BLaER1 (cell line): ENCODE measurements at regions not wholly inside any gene's neighbourhood (a gene's known extent, or its start where the extent isn't known, plus 50 kb on each side); places are given as distances from the start of the nearest gene placed in this dataset.

Experiments
- H3K27ac ChIP-seq: shearing (Covaris generic); formaldehyde crosslinking; 2 replicates; pipeline ENCODE4 v1.8.1; 2022
- H3K27me3 ChIP-seq: shearing (Covaris generic); formaldehyde crosslinking; 2 replicates; pipeline ENCODE4 v1.8.1; 2022
- H3K36me3 ChIP-seq: shearing (Covaris generic); formaldehyde crosslinking; 2 replicates; pipeline ENCODE4 v1.8.1; 2022
- H3K4me1 ChIP-seq: shearing (Covaris generic); formaldehyde crosslinking; 2 replicates; pipeline ENCODE4 v1.8.1; 2022
- H3K4me2 ChIP-seq: shearing (Covaris generic); formaldehyde crosslinking; 2 replicates; pipeline ENCODE4 v1.8.1; 2022
- H3K4me3 ChIP-seq: shearing (Covaris generic); formaldehyde crosslinking; 2 replicates; pipeline ENCODE4 v1.8.1; 2022
- H3K9ac ChIP-seq: shearing (Covaris generic); formaldehyde crosslinking; 2 replicates; pipeline ENCODE4 v1.8.1; 2022
- H3K9me3 ChIP-seq: shearing (Covaris generic); formaldehyde crosslinking; 2 replicates; pipeline ENCODE4 v1.8.1; 2022
- H4K20me1 ChIP-seq: shearing (Covaris generic); formaldehyde crosslinking; 2 replicates; pipeline ENCODE4 v1.8.1; 2022
- Cebpa-rat ChIP-seq: shearing (Covaris generic); IDR thresholded peaks from 2 replicates; pipeline ENCODE4 v1.8.1; 2022

DNA sequence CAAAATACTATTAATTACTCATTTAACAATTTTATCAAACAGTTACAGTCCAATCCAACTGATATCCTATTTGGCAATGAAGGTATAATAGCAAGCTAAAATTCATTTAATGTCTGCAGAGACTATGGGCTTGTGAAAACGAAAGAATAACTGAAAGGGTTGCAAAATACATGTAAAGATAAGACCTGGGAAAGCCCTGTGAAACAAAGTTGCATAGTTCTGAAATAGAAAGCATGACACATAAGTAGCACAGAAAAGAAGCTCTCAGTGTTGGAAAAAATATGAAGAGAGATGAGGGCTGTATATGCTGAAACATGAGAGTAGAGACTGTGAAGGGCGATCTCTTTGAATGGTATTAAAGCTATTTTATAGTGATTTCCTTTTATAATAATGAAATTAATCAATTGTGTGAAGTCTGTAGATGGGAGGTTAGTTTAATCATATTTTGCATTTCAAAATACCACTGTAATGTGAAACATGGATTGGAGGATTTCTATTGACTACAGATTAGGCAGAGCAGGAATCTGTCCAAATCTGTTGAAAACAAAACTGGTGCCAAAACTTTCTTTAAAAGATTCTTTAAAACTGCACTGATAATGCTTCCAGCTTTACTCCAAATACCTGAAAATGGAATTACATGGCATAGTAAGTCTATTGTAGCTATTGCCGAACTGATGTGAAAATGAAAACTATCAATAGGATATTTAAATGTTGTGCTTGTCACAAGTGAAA lies 1518.9 kb upstream of the B3GALT2 start:
- H3K9me3 ChIP-seq = no peaks in the 10 kb centered on the region
- no peak overlapping the region for H3K9ac ChIP-seq
- TF ChIP-seq Cebpa-rat = no peak
- H3K27ac ChIP-seq = no peak overlapping the region
- H3K36me3 ChIP-seq = no peaks in the 10 kb centered on the region
- no peaks in the 10 kb centered on the region for H4K20me1 ChIP-seq
- no peaks in the 10 kb centered on the region for H3K4me1 ChIP-seq
- H3K4me2 ChIP-seq = no peak overlapping the region
- H3K4me3 ChIP-seq = no peak overlapping the region
- H3K27me3 ChIP-seq = no peaks in the 10 kb centered on the region

DNA sequence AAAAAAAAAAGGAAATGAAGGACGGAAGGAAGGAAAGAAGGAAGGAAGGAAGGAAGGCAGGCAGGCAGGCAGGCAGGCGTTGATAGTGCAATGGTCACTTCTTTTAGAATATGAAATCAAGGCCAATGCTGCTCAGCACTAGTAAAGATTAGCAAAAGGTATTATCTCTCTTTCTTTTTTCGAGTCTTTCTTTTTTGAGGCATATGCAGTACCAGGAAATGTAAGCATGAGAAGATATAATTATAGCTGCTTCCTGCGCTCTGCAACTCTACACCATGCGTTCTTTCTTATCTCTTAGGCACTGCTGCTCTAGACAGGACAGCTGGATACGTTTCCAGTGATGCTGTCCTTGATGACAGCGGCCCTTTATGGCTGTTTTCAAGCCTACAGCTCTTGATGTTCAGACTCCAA lies 1512.5 kb upstream of the B3GALT2 start:
- Histone ChIP-seq H3K4me3 (no peak overlapping the region), H3K36me3 (no peaks in the 10 kb centered on the region), H3K9ac (no peak overlapping the region), H3K27ac (no peak overlapping the region), H3K4me2 (no peak overlapping the region), H4K20me1 (no peaks in the 10 kb centered on the region), H3K4me1 (0 out of 2 replicates have a peak, but pooled peaks cover 5% of the 10 kb centered on the region), H3K9me3 (no peaks in the 10 kb centered on the region), H3K27me3 (no peaks in the 10 kb centered on the region)
- TF ChIP-seq Cebpa-rat = no peak

DNA sequence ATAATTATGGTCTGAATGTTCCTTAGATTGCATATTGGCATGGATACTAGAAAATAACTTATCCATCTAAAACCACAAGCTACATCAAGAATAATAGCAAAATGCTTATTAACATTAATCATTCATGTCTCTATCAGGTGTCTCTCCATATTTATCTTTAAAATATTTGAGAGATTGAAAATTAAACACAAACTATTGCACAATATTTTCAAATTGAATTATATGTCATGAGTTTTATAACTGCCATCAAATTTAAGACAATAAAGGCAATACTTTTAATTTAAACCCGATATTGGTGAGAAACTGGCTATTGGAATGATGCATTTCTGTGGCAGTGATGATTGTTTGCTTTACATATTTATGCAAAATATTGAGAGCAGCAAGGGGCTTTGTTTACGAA lies 1506.8 kb upstream of the B3GALT2 start:
- Histone ChIP-seq H3K27ac (no peak overlapping the region), H3K9ac (no peak overlapping the region), H4K20me1 (no peaks in the 10 kb centered on the region), H3K4me2 (no peak overlapping the region), H3K27me3 (no peaks in the 10 kb centered on the region), H3K9me3 (no peaks in the 10 kb centered on the region), H3K4me1 (no peaks in the 10 kb centered on the region), H3K4me3 (no peak overlapping the region), H3K36me3 (no peaks in the 10 kb centered on the region)
- no peak for TF ChIP-seq Cebpa-rat

DNA sequence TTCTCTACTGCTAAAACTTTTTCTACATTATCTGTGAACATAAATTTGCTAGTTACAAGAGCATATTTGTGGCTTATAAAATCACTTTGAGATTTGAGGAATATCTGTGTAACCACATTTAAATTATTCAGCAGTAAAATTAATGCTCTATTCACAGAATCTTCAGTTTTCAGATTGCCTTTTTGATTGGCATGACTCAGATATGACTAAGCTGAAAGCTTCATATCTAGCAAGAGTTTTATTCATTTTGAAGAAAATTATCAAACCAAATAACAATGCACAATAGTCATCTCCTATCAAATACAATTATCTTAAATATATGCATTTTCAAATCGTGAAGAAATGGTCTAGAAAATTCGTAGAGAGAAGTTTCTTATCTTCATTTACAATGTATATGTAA lies 1498.2 kb upstream of the B3GALT2 start:
- H3K27me3 ChIP-seq = no peaks in the 10 kb centered on the region
- H3K9me3 ChIP-seq = no peaks in the 10 kb centered on the region
- no peak for TF ChIP-seq Cebpa-rat

GRCh38 chr1:194658090-194658439 lies 1471.7 kb upstream of the B3GALT2 start:
- H3K4me3 ChIP-seq = no peak overlapping the region
- no peaks in the 10 kb centered on the region for H3K27me3 ChIP-seq
- H4K20me1 ChIP-seq = no peaks in the 10 kb centered on the region
- no peak for TF ChIP-seq Cebpa-rat
- H3K4me2 ChIP-seq = no peak overlapping the region
- H3K9me3 ChIP-seq = no peaks in the 10 kb centered on the region
- no peak overlapping the region for H3K27ac ChIP-seq
- no peaks in the 10 kb centered on the region for H3K4me1 ChIP-seq
- H3K9ac ChIP-seq = no peak overlapping the region
- no peaks in the 10 kb centered on the region for H3K36me3 ChIP-seq

More for the DNA sequence above, 1498.2 kb upstream of the B3GALT2 start:
- H3K27ac ChIP-seq = no peak overlapping the region
- no peak overlapping the region for H3K4me3 ChIP-seq
- no peaks in the 10 kb centered on the region for H3K4me1 ChIP-seq
- no peaks in the 10 kb centered on the region for H4K20me1 ChIP-seq
- H3K4me2 ChIP-seq = no peak overlapping the region
- H3K36me3 ChIP-seq = no peaks in the 10 kb centered on the region
- no peak overlapping the region for H3K9ac ChIP-seq

DNA sequence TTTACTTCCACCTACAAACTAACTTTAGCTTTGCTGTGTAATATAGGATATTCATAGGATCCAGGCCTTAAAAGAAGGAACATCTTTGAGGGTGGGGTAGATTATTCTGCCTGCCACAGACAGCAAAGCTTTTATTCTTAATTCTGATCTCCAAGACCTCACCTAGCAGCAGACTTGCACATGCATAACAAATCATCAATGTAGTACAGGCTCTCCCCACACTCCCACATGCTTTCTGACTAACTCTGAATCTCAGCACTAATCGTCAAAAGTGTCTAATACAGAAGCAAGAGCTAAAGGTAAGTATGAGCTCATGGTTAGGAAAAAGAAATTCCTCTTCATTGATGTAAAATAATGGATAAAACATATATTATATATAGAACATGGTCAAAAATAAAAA lies 1468.5 kb upstream of the B3GALT2 start:
- Histone ChIP-seq H3K27me3 (no peaks in the 10 kb centered on the region), H3K4me2 (no peak overlapping the region), H4K20me1 (no peaks in the 10 kb centered on the region), H3K27ac (no peak overlapping the region), H3K9ac (no peak overlapping the region), H3K9me3 (no peaks in the 10 kb centered on the region), H3K4me1 (no peaks in the 10 kb centered on the region), H3K36me3 (no peaks in the 10 kb centered on the region), H3K4me3 (no peak overlapping the region)
- TF ChIP-seq Cebpa-rat = no peak

DNA sequence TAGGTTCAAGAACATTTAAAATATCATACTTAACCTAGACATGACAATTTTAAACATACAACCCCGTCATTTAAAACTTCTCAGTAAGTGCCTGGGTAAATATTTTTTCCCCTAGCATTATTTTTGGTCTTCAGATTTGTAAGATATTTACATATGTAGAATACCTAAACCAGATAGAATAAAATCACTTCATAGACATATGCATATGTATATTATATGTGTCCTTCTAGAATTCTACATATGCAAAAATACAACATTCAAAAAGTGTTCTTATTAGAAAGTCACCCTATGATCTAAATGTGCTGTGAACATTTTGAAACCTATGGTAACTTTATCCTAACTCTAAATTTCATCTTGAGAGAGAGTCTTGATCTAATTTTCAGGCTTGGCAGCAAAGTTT lies 1467.0 kb upstream of the B3GALT2 start:
- no peak for TF ChIP-seq Cebpa-rat
- Histone ChIP-seq H4K20me1 (no peaks in the 10 kb centered on the region), H3K9ac (no peak overlapping the region), H3K4me3 (no peak overlapping the region), H3K4me1 (no peaks in the 10 kb centered on the region), H3K27me3 (no peaks in the 10 kb centered on the region), H3K9me3 (no peaks in the 10 kb centered on the region), H3K27ac (no peak overlapping the region), H3K4me2 (no peak overlapping the region), H3K36me3 (no peaks in the 10 kb centered on the region)

GRCh38 chr1:194647118-194647517 lies 1460.7 kb upstream of the B3GALT2 start:
- H3K4me3 ChIP-seq = no peak overlapping the region
- peaks cover 8% of the 10 kb centered on the region; the same call in 1 of the 2 replicates for H3K9me3 ChIP-seq
- H3K27me3 ChIP-seq = no peaks in the 10 kb centered on the region
- no peak overlapping the region for H3K9ac ChIP-seq
- H3K4me2 ChIP-seq = no peak overlapping the region
- no peak for TF ChIP-seq Cebpa-rat
- no peaks in the 10 kb centered on the region for H3K36me3 ChIP-seq
- H3K4me1 ChIP-seq = no peaks in the 10 kb centered on the region
- H4K20me1 ChIP-seq = no peaks in the 10 kb centered on the region
- H3K27ac ChIP-seq = no peak overlapping the region

DNA sequence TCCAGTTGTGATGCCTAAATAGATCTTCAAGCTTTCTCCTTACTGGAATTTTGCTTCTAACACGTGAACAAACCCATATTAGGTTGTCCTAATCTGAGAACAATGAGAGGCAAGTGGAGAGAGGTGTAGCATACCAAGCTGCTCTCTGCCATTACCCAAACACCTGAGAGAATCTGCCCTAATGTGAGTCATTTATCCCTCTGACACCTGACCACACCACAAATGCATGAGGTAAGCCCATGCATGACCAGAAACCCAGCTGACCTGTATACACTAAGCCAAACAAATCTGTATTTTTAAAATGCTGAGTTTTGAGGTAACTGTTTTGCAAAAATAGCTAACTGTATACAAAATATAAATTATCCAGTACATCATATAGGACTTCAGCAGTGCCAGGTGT lies 1458.1 kb upstream of the B3GALT2 start:
- Histone ChIP-seq H3K4me1 (no peaks in the 10 kb centered on the region), H3K36me3 (no peaks in the 10 kb centered on the region), H3K27ac (no peak overlapping the region), H3K27me3 (no peaks in the 10 kb centered on the region), H3K4me3 (no peak overlapping the region), H4K20me1 (no peaks in the 10 kb centered on the region), H3K9ac (no peak overlapping the region), H3K4me2 (no peak overlapping the region), H3K9me3 (peaks cover 13% of the 10 kb centered on the region)
- no peak for TF ChIP-seq Cebpa-rat

DNA sequence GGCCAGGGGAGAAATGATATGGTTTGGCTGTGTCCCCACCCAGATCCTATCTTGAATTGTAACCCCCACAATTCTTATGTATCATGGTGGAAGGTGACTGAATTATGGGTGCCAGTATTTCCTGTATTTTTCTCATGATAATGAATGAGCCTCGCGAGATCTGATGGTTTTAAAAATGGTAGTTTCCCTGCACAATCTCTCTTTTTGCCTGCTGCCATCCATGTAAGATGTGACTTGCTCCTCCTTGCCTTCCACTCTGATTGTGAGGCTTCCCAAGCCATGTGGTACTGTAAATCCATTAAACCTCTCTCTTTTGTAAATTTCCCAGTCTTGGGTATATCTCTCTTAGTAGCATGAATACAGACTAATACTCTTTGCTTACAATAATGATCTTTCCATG lies 1453.9 kb upstream of the B3GALT2 start:
- Histone ChIP-seq H3K9ac (no peak overlapping the region), H3K27me3 (no peaks in the 10 kb centered on the region), H3K4me2 (no peak overlapping the region), H4K20me1 (no peaks in the 10 kb centered on the region), H3K27ac (no peak overlapping the region), H3K4me3 (no peak overlapping the region), H3K9me3 (peaks cover 16% of the 10 kb centered on the region), H3K36me3 (no peaks in the 10 kb centered on the region), H3K4me1 (no peaks in the 10 kb centered on the region)
- no peak for TF ChIP-seq Cebpa-rat

- Histone ChIP-seq H3K36me3 (no peaks in the 10 kb centered on the region), H3K27ac (no peak overlapping the region), H3K9me3 (peaks cover 34% of the 10 kb centered on the region), H3K4me2 (no peak overlapping the region; the same call in 1 of the 2 replicates), H3K9ac (no peak overlapping the region), H3K4me3 (no peak overlapping the region), H3K4me1 (peaks cover 20% of the 10 kb centered on the region), H3K27me3 (no peaks in the 10 kb centered on the region), H4K20me1 (no peaks in the 10 kb centered on the region)
- TF ChIP-seq Cebpa-rat = no peak
These were observed 1442.6 kb upstream of the B3GALT2 start for GRCh38 chr1:194629011-194629410.
